DND-41 (cell line): ENCODE measurements at regions not wholly inside any gene's neighbourhood (a gene's known extent, or its start where the extent isn't known, plus 50 kb on each side); places are given as distances from the start of the nearest gene placed in this dataset.

Source experiments
- ATAC-seq: fragments of 200-7000 bp; cut with Tn5 transposase; 3 replicates; pipeline ENCODE4 v1.9.1; 2021; ENCODE audit warnings: low read depth; ENCODE audit not compliant: insufficient read depth
- DNase-seq: peaks from one replicate; pipeline ENCODE4 v3.0.0-alpha.2; 2020
- H2AFZ ChIP-seq: 2 replicates; pipeline ENCODE4 v1.6.0; 2012; ENCODE audit warnings: low read depth, low read length
- H3K27ac ChIP-seq: 2 replicates; pipeline ENCODE4 v1.5.1; 2012; ENCODE audit warnings: low read length, inconsistent platforms
- H3K27me3 ChIP-seq: fragments of 200-600 bp; sonication (generic); 2 replicates; pipeline ENCODE4 v1.6.0; 2012; ENCODE audit warnings: low read length, mild to moderate bottlenecking, inconsistent platforms; ENCODE audit not compliant: insufficient read depth, poor library complexity
- H3K36me3 ChIP-seq: 2 replicates; pipeline ENCODE4 v1.5.1; 2012; ENCODE audit warnings: low read length, inconsistent platforms; ENCODE audit not compliant: insufficient read depth
- H3K4me1 ChIP-seq: 2 replicates; pipeline ENCODE4 v1.5.1; 2012; ENCODE audit warnings: mild to moderate bottlenecking, low read length; ENCODE audit not compliant: insufficient read depth
- H3K4me2 ChIP-seq: 2 replicates; pipeline ENCODE4 v1.6.0; 2012; ENCODE audit warnings: mild to moderate bottlenecking, moderate library complexity, low read length, inconsistent platforms; ENCODE audit not compliant: insufficient read depth
- H3K4me3 ChIP-seq, 2 experiments: fragments of 200-600 bp in 1 of 2; shearing (Covaris generic) in 1 of 2; 2 replicates each; pipeline ENCODE4 v1.5.1; 2012 to 2016; ENCODE audit warnings: inconsistent platforms in 2 of 2, low read length in 2 of 2, mild to moderate bottlenecking in 2 of 2, low read depth in 1 of 2, moderate library complexity in 1 of 2
- H3K79me2 ChIP-seq: 2 replicates; pipeline ENCODE4 v1.6.0; 2012; ENCODE audit warnings: low read length, inconsistent platforms; ENCODE audit not compliant: insufficient read depth
- H3K9ac ChIP-seq: 2 replicates; pipeline ENCODE4 v1.6.0; 2012; ENCODE audit warnings: low read depth, mild to moderate bottlenecking, inconsistent platforms, low read length, moderate library complexity
- H3K9me3 ChIP-seq: 2 replicates; pipeline ENCODE4 v1.5.1; 2012; ENCODE audit warnings: low read length, moderate library complexity, mild to moderate bottlenecking, inconsistent platforms; ENCODE audit not compliant: insufficient read depth, severe bottlenecking
- H4K20me1 ChIP-seq: 2 replicates; pipeline ENCODE4 v1.6.0; 2012; ENCODE audit warnings: low read length; ENCODE audit not compliant: insufficient read depth
- CTCF ChIP-seq: IDR thresholded peaks from 2 replicates; pipeline ENCODE4 v1.5.1; 2012; ENCODE audit warnings: borderline replicate concordance, low read length, moderate library complexity, mild to moderate bottlenecking; ENCODE audit not compliant: poor library complexity, severe bottlenecking; ENCODE audit errors: extremely low read depth
- EZH2 ChIP-seq: IDR thresholded peaks from 3 replicates; pipeline ENCODE4 v1.6.1; 2012; ENCODE audit warnings: borderline replicate concordance, low read depth, mild to moderate bottlenecking, moderate library complexity, low read length, inconsistent platforms; ENCODE audit not compliant: severe bottlenecking

- ATAC-seq = no peak
- H4K20me1 ChIP-seq = no peaks in the 10 kb centered on the region
- no peak overlapping the region for H3K4me2 ChIP-seq
- H3K4me1 ChIP-seq = no peaks in the 10 kb centered on the region
- no peak overlapping the region for H3K9ac ChIP-seq
- H3K36me3 ChIP-seq = no peaks in the 10 kb centered on the region
- no peaks in the 10 kb centered on the region for H3K79me2 ChIP-seq
- H3K9me3 ChIP-seq = no peaks in the 10 kb centered on the region
- no peak overlapping the region for H3K4me3 ChIP-seq
- no peak for DNase-seq
- H2AFZ ChIP-seq = no peak overlapping the region
- no peaks in the 10 kb centered on the region for H3K27me3 ChIP-seq
- no peak for TF ChIP-seq CTCF
- TF ChIP-seq EZH2 = no peak
- H3K27ac ChIP-seq = no peak overlapping the region
Observed at GRCh38 chr3:177739461-177739860, 542.2 kb upstream of the TBL1XR1 start.

- Histone ChIP-seq H3K4me1 (no peaks in the 10 kb centered on the region), H3K4me2 (no peak overlapping the region), H3K27ac (no peak overlapping the region), H2AFZ (no peak overlapping the region), H4K20me1 (no peaks in the 10 kb centered on the region), H3K36me3 (no peaks in the 10 kb centered on the region), H3K27me3 (no peaks in the 10 kb centered on the region), H3K9ac (no peak overlapping the region), H3K4me3 (no peak overlapping the region), H3K79me2 (no peaks in the 10 kb centered on the region), H3K9me3 (no peaks in the 10 kb centered on the region)
- ATAC-seq = no peak
- DNase-seq = no peak
- TF ChIP-seq EZH2 = no peak
- no peak for TF ChIP-seq CTCF
Observed at GRCh38 chr3:177740254-177740653, 543.0 kb upstream of the TBL1XR1 start.

GRCh38 chr3:177742273-177742672 lies 545.0 kb upstream of the TBL1XR1 start:
- Histone ChIP-seq H3K9me3 (no peaks in the 10 kb centered on the region), H3K4me1 (no peaks in the 10 kb centered on the region), H3K36me3 (no peaks in the 10 kb centered on the region), H4K20me1 (no peaks in the 10 kb centered on the region), H3K79me2 (no peaks in the 10 kb centered on the region), H3K27ac (no peak overlapping the region), H3K27me3 (no peaks in the 10 kb centered on the region), H2AFZ (no peak overlapping the region), H3K4me3 (no peak overlapping the region), H3K9ac (no peak overlapping the region), H3K4me2 (no peak overlapping the region)
- DNase-seq = no peak
- no peak for ATAC-seq
- TF ChIP-seq EZH2 (no peak), CTCF (no peak)

- H2AFZ ChIP-seq = no peak overlapping the region
- no peak overlapping the region for H3K9ac ChIP-seq
- no peaks in the 10 kb centered on the region for H3K36me3 ChIP-seq
- H3K4me2 ChIP-seq = no peak overlapping the region
- no peaks in the 10 kb centered on the region for H3K4me1 ChIP-seq
- TF ChIP-seq CTCF (no peak), EZH2 (no peak)
- H3K9me3 ChIP-seq = no peaks in the 10 kb centered on the region
- no peak for DNase-seq
- H3K4me3 ChIP-seq = no peak overlapping the region
- H4K20me1 ChIP-seq = no peaks in the 10 kb centered on the region
- no peak overlapping the region for H3K27ac ChIP-seq
- no peak for ATAC-seq
- no peaks in the 10 kb centered on the region for H3K79me2 ChIP-seq
- H3K27me3 ChIP-seq = no peaks in the 10 kb centered on the region
Observed at GRCh38 chr3:177743173-177743890, 546.0 kb upstream of the TBL1XR1 start.
